ENCODE measurements at regions not wholly inside any gene's neighbourhood (a gene's known extent, or its start where the extent isn't known, plus 50 kb on each side); places are given as distances from the start of the nearest gene placed in this dataset.
"Not testable (repeated sequence)": the region's sequence is repeated elsewhere in the genome, so short reads cannot be mapped to it uniquely, and the experiment has no call there.

- not testable (repeated sequence) for TF ChIP-seq CTCF (IDR thresholded peaks at IDR 0.05; ENCODE audit: low read depth, low read length, poor library complexity, severe bottlenecking); EZH2phosphoT487 (IDR thresholded peaks at IDR 0.05; ENCODE audit: borderline replicate concordance, low read length)
Measured at GRCh38 chr16:64341336-64341735, 780.5 kb downstream of the CDH11 start.

All from DOHH2 (cell line).